GM12891 (cell line): ENCODE measurements at regions not wholly inside any gene's neighbourhood (a gene's known extent, or its start where the extent isn't known, plus 50 kb on each side); places are given as distances from the start of the nearest gene placed in this dataset.

ENCODE experiments used
- DNase-seq: peaks from one replicate; pipeline ENCODE4 v3.0.0; 2011; ENCODE audit warnings: low spot score; ENCODE audit not compliant: insufficient read length
- FAIRE-seq: peaks from 2 replicates; lab custom pipeline; 2011; peaks lifted over from hg19 to GRCh38; lab: Jason Lieb, UNC
- PAX5 ChIP-seq: IDR thresholded peaks from 2 replicates; pipeline ENCODE4 v1.6.1; 2011; ENCODE audit warnings: low read length, moderate library complexity, mild to moderate bottlenecking; ENCODE audit not compliant: insufficient read depth, severe bottlenecking
- POLR2A ChIP-seq: IDR thresholded peaks from 2 replicates; pipeline ENCODE4 v1.6.1; 2011; ENCODE audit warnings: low read depth, low read length, control low read depth
- POLR2AphosphoS5 ChIP-seq: IDR thresholded peaks from 2 replicates; pipeline ENCODE4 v1.6.1; 2011; ENCODE audit warnings: low read depth, low read length, control low read depth
- POU2F2 ChIP-seq: IDR thresholded peaks from 2 replicates; pipeline ENCODE4 v1.6.1; 2011; ENCODE audit warnings: low read depth, mild to moderate bottlenecking, control low read depth, low read length, moderate library complexity
- SPI1 ChIP-seq: IDR thresholded peaks from 2 replicates; pipeline ENCODE4 v1.6.1; 2011; ENCODE audit warnings: low read depth, low read length, control low read depth
- TAF1 ChIP-seq: IDR thresholded peaks from 2 replicates; pipeline ENCODE4 v1.6.1; 2011; ENCODE audit warnings: low read depth, low read length, control low read depth

GRCh38 chr5:91850031-91850430, 466.9 kb upstream of the ARRDC3 start:
- DNase-seq, result no peak
- FAIRE-seq, result no peak
- TF ChIP-seq POLR2A, result no peak
- TF ChIP-seq POLR2AphosphoS5, result no peak
- no peak for TF ChIP-seq SPI1
- no peak for TF ChIP-seq POU2F2
- TF ChIP-seq PAX5, result no peak
- TF ChIP-seq TAF1, result no peak

GRCh38 chr5:91849069-91849468, 466.0 kb upstream of the ARRDC3 start:
- DNase-seq (no peak), FAIRE-seq (no peak)
- no peak for TF ChIP-seq POLR2AphosphoS5
- no peak for TF ChIP-seq PAX5
- no peak for TF ChIP-seq SPI1
- no peak for TF ChIP-seq TAF1
- no peak for TF ChIP-seq POU2F2
- no peak for TF ChIP-seq POLR2A

GRCh38 chr5:91848453-91848852, 465.3 kb upstream of the ARRDC3 start:
- no peak for FAIRE-seq
- TF ChIP-seq PAX5 (no peak), POU2F2 (no peak), TAF1 (no peak), POLR2AphosphoS5 (no peak), SPI1 (no peak)
- DNase-seq, result no peak

GRCh38 chr5:91841423-91841822, 458.3 kb upstream of the ARRDC3 start:
- FAIRE-seq (no peak), DNase-seq (no peak)
- TF ChIP-seq POLR2A (no peak), SPI1 (no peak), POU2F2 (no peak), POLR2AphosphoS5 (no peak), TAF1 (no peak), PAX5 (no peak)

GRCh38 chr5:91840412-91840811, 457.3 kb upstream of the ARRDC3 start:
- FAIRE-seq (no peak), DNase-seq (no peak)
- TF ChIP-seq PAX5 (no peak), TAF1 (no peak), POLR2A (no peak), POLR2AphosphoS5 (no peak), SPI1 (no peak)

- no peak for FAIRE-seq
Measured at GRCh38 chr5:91839721-91840120, 456.6 kb upstream of the ARRDC3 start.

GRCh38 chr5:91839233-91839632, 456.1 kb upstream of the ARRDC3 start:
- TF ChIP-seq PAX5, result no peak
- TF ChIP-seq POLR2AphosphoS5, result no peak
- TF ChIP-seq POU2F2, result no peak
- no peak for TF ChIP-seq TAF1
- no peak for TF ChIP-seq POLR2A
- no peak for TF ChIP-seq SPI1
- FAIRE-seq, result no peak
- DNase-seq, result no peak

More at GRCh38 chr5:91839721-91840120, 456.6 kb upstream of the ARRDC3 start:
- no peak for TF ChIP-seq POLR2AphosphoS5
- no peak for TF ChIP-seq PAX5
- no peak for DNase-seq

GRCh38 chr5:91830361-91830953, 447.3 kb upstream of the ARRDC3 start:
- no peak for FAIRE-seq
- no peak for DNase-seq
- no peak for TF ChIP-seq POLR2AphosphoS5
- TF ChIP-seq SPI1, result no peak
- TF ChIP-seq POLR2A, result no peak

- DNase-seq, result no peak
- FAIRE-seq, result no peak
- TF ChIP-seq POLR2AphosphoS5, result no peak
- TF ChIP-seq TAF1, result no peak
- no peak for TF ChIP-seq POLR2A
- TF ChIP-seq POU2F2, result no peak
- no peak for TF ChIP-seq PAX5
- TF ChIP-seq SPI1, result no peak
Measured at GRCh38 chr5:91825618-91826017, 442.5 kb upstream of the ARRDC3 start.

GRCh38 chr5:91824406-91824805, 441.3 kb upstream of the ARRDC3 start:
- TF ChIP-seq POLR2AphosphoS5 (no peak), POU2F2 (no peak), PAX5 (no peak), SPI1 (no peak), TAF1 (no peak), POLR2A (no peak)
- DNase-seq (no peak), FAIRE-seq (no peak)

GRCh38 chr5:91820874-91821273, 437.8 kb upstream of the ARRDC3 start:
- TF ChIP-seq POLR2A (no peak), SPI1 (no peak), POU2F2 (no peak), PAX5 (no peak), TAF1 (no peak)
- FAIRE-seq (no peak), DNase-seq (no peak)

- FAIRE-seq (no peak), DNase-seq (no peak)
- TF ChIP-seq POLR2AphosphoS5 (no peak), SPI1 (no peak), POLR2A (no peak), PAX5 (no peak), TAF1 (no peak), POU2F2 (no peak)
Measured at GRCh38 chr5:91816681-91817080, 433.6 kb upstream of the ARRDC3 start.
